Mesendoderm (in vitro differentiated cells): ENCODE measurements at regions not wholly inside any gene's neighbourhood (a gene's known extent, or its start where the extent isn't known, plus 50 kb on each side); places are given as distances from the start of the nearest gene placed in this dataset.

Experiments used
- DNase-seq: peaks from one replicate; pipeline ENCODE4 v3.0.0; 2013
- H2AK5ac ChIP-seq: 2 replicates; pipeline ENCODE4 v1.6.1; 2013; ENCODE audit warnings: low read length, inconsistent platforms
- H2BK120ac ChIP-seq: 2 replicates; pipeline ENCODE4 v1.6.1; 2013; ENCODE audit warnings: low read depth, mild to moderate bottlenecking, low read length, moderate library complexity, mixed read lengths
- H2BK15ac ChIP-seq: replicated peaks from 2 replicates; pipeline ENCODE4 v1.6.1; 2013; ENCODE audit warnings: low read depth, mild to moderate bottlenecking, moderate library complexity
- H2BK5ac ChIP-seq: 2 replicates; pipeline ENCODE4 v1.6.1; 2013; ENCODE audit warnings: low read length, inconsistent platforms
- H3K18ac ChIP-seq: 2 replicates; pipeline ENCODE4 v1.6.1; 2013; ENCODE audit warnings: mild to moderate bottlenecking, low read length, mixed read lengths
- H3K23ac ChIP-seq: one replicate; pipeline ENCODE4 v1.6.1; 2013; ENCODE audit warnings: low read length
- H3K27ac ChIP-seq: 2 replicates; pipeline ENCODE4 v1.5.1; 2013; ENCODE audit warnings: low read depth, mild to moderate bottlenecking, inconsistent platforms, low read length, moderate library complexity
- H3K27me3 ChIP-seq: 2 replicates; pipeline ENCODE4 v1.6.1; 2013; ENCODE audit warnings: low read length, control low read depth, mild to moderate bottlenecking, inconsistent platforms; ENCODE audit not compliant: insufficient read depth, poor library complexity
- H3K36me3 ChIP-seq: 2 replicates; pipeline ENCODE4 v1.6.1; 2013; ENCODE audit warnings: low read length, inconsistent platforms; ENCODE audit not compliant: control insufficient read depth, insufficient read depth
- H3K4ac ChIP-seq: one replicate; pipeline ENCODE4 v1.6.1; 2013; ENCODE audit warnings: low read depth, mild to moderate bottlenecking, low read length, moderate library complexity
- H3K4me1 ChIP-seq: 2 replicates; pipeline ENCODE4 v1.6.1; 2013; ENCODE audit warnings: low read depth, low read length, inconsistent platforms; ENCODE audit not compliant: control insufficient read depth
- H3K4me2 ChIP-seq: 2 replicates; pipeline ENCODE4 v1.6.1; 2013; ENCODE audit warnings: low read length
- H3K4me3 ChIP-seq: 2 replicates; pipeline ENCODE4 v1.5.1; 2013; ENCODE audit warnings: mild to moderate bottlenecking, low read length
- H3K56ac ChIP-seq: one replicate; pipeline ENCODE4 v1.6.1; 2013; ENCODE audit warnings: low read length
- H3K79me1 ChIP-seq: 2 replicates; pipeline ENCODE4 v1.6.1; 2013; ENCODE audit warnings: low read length, inconsistent platforms
- H3K79me2 ChIP-seq: 2 replicates; pipeline ENCODE4 v1.6.1; 2013; ENCODE audit warnings: mild to moderate bottlenecking, low read length; ENCODE audit not compliant: control insufficient read depth, insufficient read depth
- H3K9ac ChIP-seq: 2 replicates; pipeline ENCODE4 v1.6.1; 2013; ENCODE audit warnings: low read length, inconsistent platforms
- H4K5ac ChIP-seq: one replicate; pipeline ENCODE4 v1.6.1; 2013; ENCODE audit warnings: low read length
- H4K8ac ChIP-seq: one replicate; pipeline ENCODE4 v1.6.1; 2013; ENCODE audit warnings: low read depth, mild to moderate bottlenecking, control low read depth, low read length, moderate library complexity
- WGBS: extraction: QIAGEN DNeasy Blood & Tissue Kit; methylation state at CpG from one replicate; pipeline ENCODE4 v1.1.7; 2013; ENCODE audit warnings: low lambda C conversion rate, missing lambda C conversion rate; ENCODE audit not compliant: insufficient coverage; ENCODE audit errors: extremely low coverage; 5-methylcytosine and 5-hydroxymethylcytosine counted together

- Histone ChIP-seq H3K4me2 (no peak overlapping the region), H3K27ac (no peak overlapping the region), H3K4me3 (no peak overlapping the region), H3K23ac (no peak overlapping the region), H4K5ac (no peak overlapping the region), H2BK120ac (no peak overlapping the region), H3K27me3 (no peaks in the 10 kb centered on the region), H2BK5ac (no peak overlapping the region), H3K79me1 (no peaks in the 10 kb centered on the region), H2AK5ac (no peak overlapping the region), H2BK15ac (no peak overlapping the region), H3K36me3 (no peaks in the 10 kb centered on the region), H3K4me1 (no peaks in the 10 kb centered on the region), H3K18ac (no peak overlapping the region), H3K79me2 (no peaks in the 10 kb centered on the region), H3K56ac (no peak overlapping the region), H3K9ac (no peak overlapping the region), H4K8ac (no peak overlapping the region), H3K4ac (no peak overlapping the region)
- no CpG with 5 or more reads among the region's 10 CpGs for WGBS
- no peak for DNase-seq
Observed at GRCh38 chr12:94726236-94726835, 76.0 kb upstream of the TMCC3 start.

GRCh38 chr12:94725375-94726168 lies 75.2 kb upstream of the TMCC3 start:
- H4K5ac ChIP-seq, result no peak overlapping the region
- no peak overlapping the region for H3K4me2 ChIP-seq
- no peak overlapping the region for H3K9ac ChIP-seq
- H2AK5ac ChIP-seq, result no peak overlapping the region
- H2BK15ac ChIP-seq, result no peak overlapping the region
- H3K4ac ChIP-seq, result no peak overlapping the region
- no peaks in the 10 kb centered on the region for H3K79me2 ChIP-seq
- H3K36me3 ChIP-seq, result no peaks in the 10 kb centered on the region
- no peak overlapping the region for H2BK120ac ChIP-seq
- no peak overlapping the region for H2BK5ac ChIP-seq
- no peak overlapping the region for H3K27ac ChIP-seq
- H3K4me3 ChIP-seq, result no peak overlapping the region
- H3K27me3 ChIP-seq, result no peaks in the 10 kb centered on the region
- no peak overlapping the region for H3K23ac ChIP-seq
- peak overlapping the region; percentile 16 for H4K8ac ChIP-seq
- DNase-seq, result peak; percentile 68
- H3K4me1 ChIP-seq, result no peaks in the 10 kb centered on the region
- H3K18ac ChIP-seq, result peak overlapping the region; percentile 64
- no peaks in the 10 kb centered on the region for H3K79me1 ChIP-seq
- WGBS, result no CpG with 5 or more reads among the region's 8 CpGs
- H3K56ac ChIP-seq, result no peak overlapping the region

DNA sequence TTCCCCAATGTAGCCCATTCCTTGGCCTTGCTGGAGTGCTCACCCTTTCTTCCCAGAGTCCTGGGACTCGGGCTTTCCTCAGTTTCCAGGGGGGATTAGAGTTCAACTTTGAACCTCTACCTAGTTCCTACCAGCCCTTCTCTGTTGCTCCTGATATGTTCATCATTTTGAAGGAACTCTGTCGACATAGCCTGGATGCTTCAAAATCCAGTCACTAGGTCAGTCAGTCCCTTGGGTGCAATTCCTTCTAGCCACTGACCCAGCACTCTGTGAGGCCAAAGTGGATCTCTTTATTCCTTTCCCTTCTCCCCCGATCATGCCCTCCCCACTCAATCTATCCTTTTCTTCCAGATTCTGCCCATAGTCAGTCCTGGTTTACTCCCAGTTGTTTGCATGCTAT lies 72.3 kb upstream of the TMCC3 start:
- no peak overlapping the region for H2BK5ac ChIP-seq
- no peaks in the 10 kb centered on the region for H3K4me1 ChIP-seq
- H3K79me1 ChIP-seq, result no peaks in the 10 kb centered on the region
- no peak overlapping the region for H4K5ac ChIP-seq
- no peaks in the 10 kb centered on the region for H3K27me3 ChIP-seq
- H2BK15ac ChIP-seq, result no peak overlapping the region
- H3K23ac ChIP-seq, result no peak overlapping the region
- H3K4ac ChIP-seq, result no peak overlapping the region
- H3K4me2 ChIP-seq, result no peak overlapping the region
- no peak overlapping the region for H3K9ac ChIP-seq
- no peak overlapping the region for H3K27ac ChIP-seq
- H3K36me3 ChIP-seq, result no peaks in the 10 kb centered on the region
- H2AK5ac ChIP-seq, result no peak overlapping the region
- H4K8ac ChIP-seq, result no peak overlapping the region
- H3K4me3 ChIP-seq, result no peak overlapping the region
- no peak overlapping the region for H3K56ac ChIP-seq
- no peaks in the 10 kb centered on the region for H3K79me2 ChIP-seq
- DNase-seq, result no peak
- no peak overlapping the region for H2BK120ac ChIP-seq
- WGBS, result no CpG with 5 or more reads among the region's 3 CpGs
- no peak overlapping the region for H3K18ac ChIP-seq

GRCh38 chr12:94721173-94721572 lies 70.8 kb upstream of the TMCC3 start:
- Histone ChIP-seq H2BK15ac (no peak overlapping the region), H3K27me3 (no peaks in the 10 kb centered on the region), H3K9ac (no peak overlapping the region), H2AK5ac (no peak overlapping the region), H2BK5ac (no peak overlapping the region), H3K36me3 (no peaks in the 10 kb centered on the region), H3K18ac (no peak overlapping the region), H3K23ac (no peak overlapping the region), H3K4ac (no peak overlapping the region), H4K8ac (no peak overlapping the region), H3K56ac (no peak overlapping the region), H3K4me1 (no peaks in the 10 kb centered on the region), H2BK120ac (no peak overlapping the region), H3K4me2 (no peak overlapping the region), H3K79me2 (no peaks in the 10 kb centered on the region), H3K79me1 (no peaks in the 10 kb centered on the region), H3K27ac (no peak overlapping the region), H3K4me3 (no peak overlapping the region), H4K5ac (no peak overlapping the region)
- no peak for DNase-seq
- no CpG with 5 or more reads among the region's 1 CpG for WGBS

DNA sequence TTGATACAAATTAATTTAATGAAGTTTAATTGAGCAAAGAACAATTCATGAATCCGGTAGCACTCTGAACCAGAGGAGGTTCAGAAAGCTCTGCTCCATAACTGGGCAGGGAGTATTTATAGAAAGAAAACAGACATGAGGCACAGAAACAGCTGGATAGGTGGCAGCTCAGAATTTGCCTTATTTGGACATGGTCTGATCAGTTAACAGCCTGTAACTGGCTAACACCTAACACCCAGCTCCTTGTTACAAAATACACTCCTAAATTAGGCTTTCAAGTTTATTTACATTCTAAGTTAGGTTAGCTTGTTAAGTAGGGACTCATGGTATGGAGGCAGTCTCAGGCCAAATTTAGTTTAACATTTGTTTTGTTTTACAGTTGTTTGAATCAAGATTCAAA lies 67.8 kb upstream of the TMCC3 start:
- H3K4me3 ChIP-seq, result no peak overlapping the region
- no peak overlapping the region for H3K27ac ChIP-seq
- no CpG with 5 or more reads among the region's 1 CpG for WGBS

More for the DNA sequence above, 67.8 kb upstream of the TMCC3 start:
- H3K36me3 ChIP-seq, result no peaks in the 10 kb centered on the region
- no peak overlapping the region for H3K4ac ChIP-seq
- H3K4me1 ChIP-seq, result no peaks in the 10 kb centered on the region
- H2BK15ac ChIP-seq, result no peak overlapping the region
- H3K27me3 ChIP-seq, result no peaks in the 10 kb centered on the region
- no peak overlapping the region for H2BK5ac ChIP-seq
- H4K5ac ChIP-seq, result no peak overlapping the region
- H3K56ac ChIP-seq, result no peak overlapping the region
- no peaks in the 10 kb centered on the region for H3K79me2 ChIP-seq
- no peak overlapping the region for H2AK5ac ChIP-seq
- no peak overlapping the region for H3K4me2 ChIP-seq
- H4K8ac ChIP-seq, result no peak overlapping the region
- H3K18ac ChIP-seq, result no peak overlapping the region
- no peak overlapping the region for H3K9ac ChIP-seq
- H3K79me1 ChIP-seq, result no peaks in the 10 kb centered on the region
- peak; percentile 12 for DNase-seq
- no peak overlapping the region for H3K23ac ChIP-seq
- no peak overlapping the region for H2BK120ac ChIP-seq
